IMR-90 (cell line): ENCODE measurements at regions not wholly inside any gene's neighbourhood (a gene's known extent, or its start where the extent isn't known, plus 50 kb on each side); places are given as distances from the start of the nearest gene placed in this dataset.

Source experiments
- BHLHE40 ChIP-seq: fragments of 150-350 bp; IDR thresholded peaks from 2 replicates; pipeline ENCODE4 v1.6.1; 2016; ENCODE audit warnings: mild to moderate bottlenecking, low read depth, low read length
- MAZ ChIP-seq: IDR thresholded peaks from 2 replicates; pipeline ENCODE4 v1.6.1; 2012; ENCODE audit warnings: low read depth, mild to moderate bottlenecking, low read length, improper control_type of control experiment, moderate library complexity, borderline replicate concordance

DNA sequence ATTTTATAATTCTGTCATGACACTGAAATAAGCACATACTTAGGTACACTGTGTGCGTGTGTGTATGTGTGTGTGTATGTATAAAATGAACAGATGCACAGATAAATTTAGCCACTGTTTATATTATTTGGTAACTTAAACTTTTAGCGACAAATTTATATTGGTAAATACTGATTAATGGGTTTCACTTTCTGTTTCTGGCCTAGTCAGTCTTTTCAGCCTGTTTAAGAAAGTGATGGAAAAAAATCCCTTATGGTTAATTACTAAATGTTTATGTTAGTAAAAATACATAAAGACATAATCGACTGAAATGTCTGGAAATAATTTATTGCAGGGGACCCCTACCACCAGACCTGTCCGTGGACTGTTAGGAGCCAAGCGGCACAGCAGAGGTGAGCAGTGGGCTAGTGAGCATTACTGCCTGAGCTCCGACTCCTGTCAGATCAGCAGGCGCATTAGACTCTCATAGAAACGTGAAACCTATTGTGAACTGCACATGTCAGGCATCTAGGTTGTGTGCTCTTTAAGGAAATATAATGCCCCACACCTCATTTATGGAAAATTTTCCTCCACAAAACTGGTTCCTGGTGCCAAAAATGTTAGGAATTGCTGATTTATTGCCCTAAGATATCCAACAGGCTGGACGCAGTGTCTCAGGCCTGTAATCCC, 717.4 kb downstream of the SI start:
- TF ChIP-seq MAZ (no peak), BHLHE40 (no peak)
